ENCODE measurements at regions not wholly inside any gene's neighbourhood (a gene's known extent, or its start where the extent isn't known, plus 50 kb on each side); places are given as distances from the start of the nearest gene placed in this dataset.

- no peak for DNase-seq (ENCODE audit: low spot score)
Measured at GRCh38 chr1:13878021-13878420, 178.0 kb downstream of the PRDM2 start.

- no peak for DNase-seq (ENCODE audit: low spot score)
Measured at GRCh38 chr1:13878451-13878850, 178.5 kb downstream of the PRDM2 start.

- DNase-seq (ENCODE audit: low spot score) = no peak
Measured at GRCh38 chr1:13881385-13882088, 181.5 kb downstream of the PRDM2 start.

- no peak for DNase-seq (ENCODE audit: low spot score)
Measured at GRCh38 chr1:13888351-13888986, 188.5 kb downstream of the PRDM2 start.

- no peak for DNase-seq (ENCODE audit: low spot score)
Measured at GRCh38 chr1:13889495-13889894, 189.5 kb downstream of the PRDM2 start.

- DNase-seq (ENCODE audit: low spot score) = no peak
Measured at GRCh38 chr1:13890766-13891165, 190.8 kb downstream of the PRDM2 start.

GRCh38 chr1:13892198-13892597 lies 192.2 kb downstream of the PRDM2 start:
- no peak for DNase-seq (ENCODE audit: low spot score)

GRCh38 chr1:13892671-13893325 lies 192.8 kb downstream of the PRDM2 start:
- no peak for DNase-seq (ENCODE audit: low spot score)

- no peak for DNase-seq (ENCODE audit: low spot score)
Measured at GRCh38 chr1:13893409-13893821, 193.4 kb downstream of the PRDM2 start.

- no peak for DNase-seq (ENCODE audit: low spot score)
Measured at GRCh38 chr1:13896932-13897331, 196.9 kb downstream of the PRDM2 start.

- no peak for DNase-seq (ENCODE audit: low spot score)
Measured at GRCh38 chr1:13898406-13898805, 198.4 kb downstream of the PRDM2 start.

- DNase-seq (ENCODE audit: low spot score) = no peak
Measured at GRCh38 chr1:13899856-13900255, 199.9 kb downstream of the PRDM2 start.

GRCh38 chr1:13900583-13900982 lies 200.6 kb downstream of the PRDM2 start:
- no peak for DNase-seq (ENCODE audit: low spot score)

- no peak for DNase-seq (ENCODE audit: low spot score)
Measured at GRCh38 chr1:13901039-13901438, 201.1 kb downstream of the PRDM2 start.

GRCh38 chr1:13901597-13901996 lies 201.6 kb downstream of the PRDM2 start:
- DNase-seq (ENCODE audit: low spot score) = no peak

GRCh38 chr1:13908128-13908527 lies 208.1 kb downstream of the PRDM2 start:
- DNase-seq (ENCODE audit: low spot score) = no peak

GRCh38 chr1:13911697-13912619 lies 212.0 kb downstream of the PRDM2 start:
- no peak for DNase-seq (ENCODE audit: low spot score)

GRCh38 chr1:13913396-13913795 lies 213.4 kb downstream of the PRDM2 start:
- DNase-seq (ENCODE audit: low spot score) = no peak

GRCh38 chr1:13916530-13916929 lies 216.5 kb downstream of the PRDM2 start:
- DNase-seq (ENCODE audit: low spot score) = no peak

- DNase-seq (ENCODE audit: low spot score) = no peak
Measured at GRCh38 chr1:13917607-13918006, 217.6 kb downstream of the PRDM2 start.

GRCh38 chr1:13918862-13919261 lies 218.9 kb downstream of the PRDM2 start:
- DNase-seq (ENCODE audit: low spot score) = no peak

- no peak for DNase-seq (ENCODE audit: low spot score)
Measured at GRCh38 chr1:13921190-13921589, 221.2 kb downstream of the PRDM2 start.
